Sciatic nerve (tissue), 2 donors: ENCODE measurements at regions not wholly inside any gene's neighbourhood (a gene's known extent, or its start where the extent isn't known, plus 50 kb on each side); places are given as distances from the start of the nearest gene placed in this dataset.

Experiments used
- ATAC-seq: fragments of 200-7000 bp; cut with Tn5 transposase; one replicate; pipeline ENCODE4 v1.9.1; 2020; ENCODE audit warnings: mild to moderate bottlenecking, moderate library complexity
- DNase-seq: peaks from one replicate; pipeline ENCODE4 v3.0.0-alpha.2; 2020; ENCODE audit warnings: low spot score
- intact Hi-C: fragments of 100-400 bp; cut with DNase I; formaldehyde crosslinking; loops from one replicate; pipeline ENCODE4 v1.14.2; 2022
- donor health status: DM: no; HTN: no; CAD: no.
- donor health status: DM: no; HTN: no; CAD: no.

- no peak for ATAC-seq
- DNase-seq, result no peak
- intact Hi-C loops, result no loop called here
Observed at GRCh38 chr14:62076368-62076767, 314.1 kb downstream of the SNAPC1 start.

- intact Hi-C loops, result no loop called here
- ATAC-seq, result no peak
- no peak for DNase-seq
Observed at GRCh38 chr14:62076825-62077605, 314.8 kb downstream of the SNAPC1 start.

GRCh38 chr14:62077676-62078261 lies 315.5 kb downstream of the SNAPC1 start:
- DNase-seq (no peak), ATAC-seq (no peak)
- intact Hi-C loops, result no loop called here

DNA sequence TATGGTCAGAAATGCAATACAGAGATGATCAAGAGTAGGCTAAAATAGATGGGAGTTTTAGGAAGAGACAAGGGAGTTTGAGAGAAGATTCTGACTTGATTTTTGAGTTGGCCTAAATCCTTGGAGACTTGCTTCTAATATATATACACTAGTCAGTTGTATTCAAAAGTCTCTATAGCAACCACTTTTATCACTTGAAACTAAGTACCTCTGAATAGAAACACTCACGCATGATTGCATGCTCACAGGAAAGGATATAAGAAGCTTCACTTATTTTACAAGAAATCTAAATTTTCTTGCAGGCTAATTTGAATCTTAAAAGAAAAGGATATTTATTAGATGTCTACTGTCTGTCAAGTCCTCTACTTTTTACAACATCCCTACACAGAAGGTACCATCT lies 316.8 kb downstream of the SNAPC1 start:
- ATAC-seq (no peak), DNase-seq (no peak)
- intact Hi-C loops, result no loop called here

DNA sequence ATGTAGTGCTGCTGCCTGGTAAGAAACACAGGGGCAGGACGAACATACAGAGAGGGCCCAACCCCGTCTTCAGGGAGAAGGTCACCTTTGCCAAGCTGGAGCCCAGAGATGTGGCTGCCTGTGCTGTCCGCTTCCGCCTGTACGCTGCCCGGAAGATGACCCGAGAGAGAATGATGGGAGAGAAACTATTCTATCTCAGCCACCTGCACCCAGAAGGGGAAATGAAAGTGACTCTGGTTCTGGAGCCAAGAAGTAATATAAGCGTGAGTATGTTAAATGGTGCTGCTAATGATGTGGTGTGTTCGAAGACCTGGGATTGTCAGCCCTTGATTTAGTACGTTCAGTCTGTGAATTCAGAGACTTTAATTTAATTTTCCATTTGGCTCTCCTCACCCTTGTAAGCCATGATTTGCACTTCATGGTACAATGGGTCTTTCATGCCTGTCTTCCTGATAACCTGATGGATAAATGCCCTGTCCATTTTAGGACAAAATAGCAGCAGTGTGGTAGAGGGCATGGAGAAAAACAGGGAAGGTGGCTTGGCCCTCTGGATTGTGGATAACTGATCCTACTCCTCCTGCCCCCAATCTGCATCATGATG lies 318.9 kb downstream of the SNAPC1 start:
- intact Hi-C loops, result no loop called here
- DNase-seq (no peak), ATAC-seq (no peak)

- DNase-seq (no peak), ATAC-seq (no peak)
- intact Hi-C loops, result no loop called here
Observed at GRCh38 chr14:62081951-62082350, 319.7 kb downstream of the SNAPC1 start.

- ATAC-seq (no peak), DNase-seq (no peak)
- intact Hi-C loops, result no loop called here
Observed at GRCh38 chr14:62082779-62083178, 320.6 kb downstream of the SNAPC1 start.

DNA sequence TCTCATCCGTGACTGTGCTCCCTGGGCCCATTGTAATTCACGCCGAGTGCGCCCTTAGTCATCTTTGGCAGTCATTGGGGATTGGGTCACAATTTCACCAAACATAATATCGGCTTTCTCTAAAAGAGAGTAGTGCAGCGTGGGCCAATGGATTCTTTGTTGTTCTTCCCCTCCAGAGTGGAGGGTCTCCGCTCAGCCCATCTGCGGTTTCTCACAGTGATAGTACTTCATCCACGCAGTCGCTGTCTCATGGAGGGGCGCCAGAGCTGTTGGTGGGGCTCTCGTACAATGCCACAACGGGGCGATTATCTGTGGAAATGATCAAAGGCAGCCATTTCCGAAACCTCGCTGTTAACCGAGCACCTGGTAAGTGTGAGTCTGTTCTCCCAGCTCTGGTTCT lies 321.8 kb downstream of the SNAPC1 start:
- ATAC-seq, result no peak
- intact Hi-C loops, result no loop called here
- DNase-seq, result no peak

DNA sequence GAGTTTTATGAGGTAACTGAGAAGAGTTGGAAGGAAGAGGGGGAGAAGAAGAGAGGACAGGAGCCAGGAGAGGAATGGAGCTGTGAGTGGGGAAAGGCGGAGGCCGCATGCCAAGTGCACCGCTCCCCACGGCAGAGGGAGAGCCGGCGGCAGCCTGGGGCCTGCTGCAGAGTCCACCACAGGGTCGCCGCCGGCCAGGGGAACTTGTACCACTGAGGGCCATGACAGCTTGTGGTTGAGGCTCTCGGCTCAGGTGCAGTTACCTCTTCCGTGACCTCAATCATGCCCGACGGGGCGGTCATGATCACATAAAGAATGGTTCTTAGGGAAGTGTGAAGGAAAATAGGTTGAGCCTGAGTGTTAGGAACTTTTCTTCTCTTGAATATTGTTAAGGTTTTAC lies 325.0 kb downstream of the SNAPC1 start:
- intact Hi-C loops, result no loop called here
- ATAC-seq, result no peak
- no peak for DNase-seq

DNA sequence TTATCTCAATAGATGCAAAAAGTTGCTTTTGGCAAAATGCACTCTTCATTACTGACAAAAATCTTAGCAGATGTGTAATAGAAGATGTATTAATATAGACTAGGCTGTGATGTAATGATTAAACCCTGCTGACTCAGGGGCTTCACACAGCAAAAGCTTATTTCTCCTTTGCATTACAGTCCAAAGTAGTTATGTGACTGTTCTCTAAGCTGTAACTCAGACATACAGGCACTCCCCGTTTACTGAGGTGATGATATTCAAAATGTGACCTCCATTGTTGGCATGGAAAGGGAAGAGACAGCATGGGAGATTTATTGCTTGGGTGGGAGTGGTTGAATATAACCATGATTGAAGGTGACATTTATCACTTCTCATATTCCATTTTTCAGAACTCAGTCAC lies 331.5 kb downstream of the SNAPC1 start:
- ATAC-seq (no peak), DNase-seq (no peak)
- intact Hi-C loops, result no loop called here

DNA sequence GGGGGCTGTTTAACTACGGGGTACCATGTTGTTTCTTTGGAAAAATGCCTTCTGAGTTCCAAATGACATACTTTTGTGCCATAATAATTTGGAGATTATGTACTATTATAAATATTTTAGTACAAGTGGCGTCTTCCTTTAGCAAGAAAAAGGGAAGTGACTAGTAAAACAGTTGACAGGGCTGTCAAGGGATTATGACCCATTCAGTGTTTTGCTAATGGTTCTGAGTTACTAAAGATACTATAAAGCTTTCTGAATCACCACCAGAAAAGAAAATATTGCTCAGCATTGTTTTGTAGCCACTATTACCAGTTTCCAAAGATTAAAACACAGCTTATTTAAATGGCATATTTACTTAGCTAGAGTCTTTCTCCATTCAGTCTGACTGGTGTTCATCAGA lies 334.9 kb downstream of the SNAPC1 start:
- DNase-seq (no peak), ATAC-seq (no peak)
- intact Hi-C loops, result no loop called here

- intact Hi-C loops, result no loop called here
- ATAC-seq, result no peak
- DNase-seq, result no peak
Observed at GRCh38 chr14:62097824-62098223, 335.6 kb downstream of the SNAPC1 start.

DNA sequence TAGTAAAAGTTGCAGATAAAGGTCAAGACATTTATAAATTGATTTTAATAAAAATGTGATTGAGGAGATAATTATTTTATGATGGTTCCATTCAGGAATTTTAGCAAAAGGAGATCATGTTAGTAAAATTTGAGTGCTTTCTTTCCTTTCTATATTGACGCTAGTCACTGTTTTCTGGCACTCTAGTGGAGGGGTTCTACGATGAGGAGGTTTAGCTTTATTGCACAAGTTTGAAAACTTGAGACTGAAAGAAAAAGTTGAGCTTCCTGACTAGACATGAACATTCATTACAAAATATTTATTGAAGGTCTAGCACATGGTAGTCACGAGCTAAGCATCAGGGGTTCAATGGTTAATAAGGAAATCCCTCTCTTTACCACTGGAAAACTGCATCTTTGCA lies 336.1 kb downstream of the SNAPC1 start:
- DNase-seq, result no peak
- intact Hi-C loops, result no loop called here
- ATAC-seq, result no peak

GRCh38 chr14:62099091-62099490 lies 336.9 kb downstream of the SNAPC1 start:
- DNase-seq (no peak), ATAC-seq (no peak)
- intact Hi-C loops, result no loop called here

GRCh38 chr14:62101189-62101588 lies 339.0 kb downstream of the SNAPC1 start:
- DNase-seq (no peak), ATAC-seq (no peak)
- intact Hi-C loops, result no loop called here

GRCh38 chr14:62101673-62102348 lies 339.6 kb downstream of the SNAPC1 start:
- intact Hi-C loops, result no loop called here
- no peak for DNase-seq
- ATAC-seq, result no peak

DNA sequence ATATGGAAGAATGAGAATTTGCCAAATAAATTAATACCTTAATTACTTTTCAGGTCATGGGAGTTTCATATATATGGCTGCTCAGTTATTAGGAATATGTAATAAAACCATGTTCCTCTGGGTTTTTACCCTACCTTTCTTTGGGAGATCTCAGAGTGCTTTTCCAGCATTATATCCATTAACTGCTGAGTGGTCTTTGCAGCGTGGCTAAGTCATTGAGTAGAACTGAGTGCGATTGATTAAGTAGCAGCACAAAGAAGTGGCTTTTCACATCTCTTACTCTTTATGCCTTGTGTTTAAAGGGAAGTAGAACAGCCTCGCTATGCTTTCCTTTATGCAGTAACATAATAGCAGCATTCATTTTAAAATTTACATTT lies 340.1 kb downstream of the SNAPC1 start:
- intact Hi-C loops, result no loop called here
- DNase-seq (no peak), ATAC-seq (no peak)

GRCh38 chr14:62103464-62103863 lies 341.2 kb downstream of the SNAPC1 start:
- intact Hi-C loops, result no loop called here
- no peak for ATAC-seq
- DNase-seq, result no peak

GRCh38 chr14:62110941-62111340 lies 348.7 kb downstream of the SNAPC1 start:
- no peak for DNase-seq
- no peak for ATAC-seq
- intact Hi-C loops, result no loop called here
